SK-N-SH (cell line): ENCODE measurements at regions not wholly inside any gene's neighbourhood (a gene's known extent, or its start where the extent isn't known, plus 50 kb on each side); places are given as distances from the start of the nearest gene placed in this dataset.

Experiments used
- CTCF ChIA-PET: fragments of 300-600, 350-600 bp; formaldehyde crosslinking; extraction: SDS; loops from one replicate; lab custom pipeline; 2021; lab: Yijun Ruan, JAX
- POLR2A ChIA-PET: fragments of 350-600 bp; sonication (Branson Sonifier 250); formaldehyde crosslinking; extraction: SDS; loops from one replicate; lab custom pipeline; 2020; ENCODE audit warnings: antibody characterized with exemption, inconsistent platforms; lab: Yijun Ruan, JAX
- DNase-seq: peaks from one replicate; pipeline ENCODE4 v3.0.0; 2012
- H2AFZ ChIP-seq: fragments of 200-600 bp; sonication (generic); 2 replicates; pipeline ENCODE4 v1.8.1; 2016; ENCODE audit warnings: antibody characterized with exemption, mild to moderate bottlenecking, low read depth
- H3F3A ChIP-seq: fragments of 200-600 bp; sonication (generic); replicated peaks from 2 replicates; pipeline ENCODE3; 2016; ENCODE audit warnings: antibody characterized with exemption, mild to moderate bottlenecking; ENCODE audit not compliant: insufficient read depth
- H3K27ac ChIP-seq, 2 experiments: fragments of 200-500 bp in 1 of 2; fragments of 200-600 bp in 1 of 2; sonication (Bioruptor generic) in 1 of 2; sonication (generic), shearing (Covaris generic) in 1 of 2; 2 replicates each; pipeline versions ENCODE4 v1.5.1 to v1.6.1; 2014 to 2016; ENCODE audit warnings: low read depth in 2 of 2, inconsistent platforms in 1 of 2, low read length in 1 of 2, mild to moderate bottlenecking in 1 of 2, mixed read lengths in 1 of 2
- H3K27me3 ChIP-seq: fragments of 200-600 bp; sonication (generic), shearing (Covaris generic); 2 replicates; pipeline ENCODE4 v1.6.1; 2016; ENCODE audit warnings: mixed run types; ENCODE audit not compliant: insufficient read depth
- H3K36me3 ChIP-seq, 2 experiments: fragments of 200-500 bp in 1 of 2; fragments of 200-600 bp in 1 of 2; sonication (Bioruptor generic) in 1 of 2; sonication (generic) in 1 of 2; replicated peaks in 1 of 2; 2 replicates each; pipeline versions ENCODE3 to v1.5.1; 2014 to 2016; ENCODE audit warnings: low read length in 1 of 2, mild to moderate bottlenecking in 1 of 2; ENCODE audit not compliant: insufficient read depth in 2 of 2, control insufficient read depth in 1 of 2
- H3K4me1 ChIP-seq, 2 experiments: fragments of 200-500 bp in 1 of 2; fragments of 200-600 bp in 1 of 2; sonication (Bioruptor generic) in 1 of 2; sonication (generic), shearing (Covaris generic) in 1 of 2; 2 replicates each; pipeline versions ENCODE4 v1.5.1 to v1.6.1; 2014 to 2016; ENCODE audit warnings: low read depth in 1 of 2, low read length in 1 of 2, mixed run types in 1 of 2; ENCODE audit not compliant: insufficient read depth in 2 of 2, control insufficient read depth in 1 of 2
- H3K4me2 ChIP-seq: fragments of 200-600 bp; sonication (generic), shearing (Covaris generic); 2 replicates; pipeline ENCODE4 v1.6.1; 2017; ENCODE audit warnings: mixed run types
- H3K4me3 ChIP-seq, 2 experiments: fragments of 200-500 bp in 1 of 2; fragments of 200-600 bp in 1 of 2; sonication (Bioruptor generic) in 1 of 2; sonication (generic), shearing (Covaris generic) in 1 of 2; 2 replicates each; pipeline versions ENCODE4 v1.5.1 to v1.8.1; 2014 to 2016; ENCODE audit warnings: low read depth in 2 of 2, inconsistent platforms in 1 of 2, low read length in 1 of 2, mild to moderate bottlenecking in 1 of 2, mixed read lengths in 1 of 2, moderate library complexity in 1 of 2
- H3K79me2 ChIP-seq: fragments of 200-600 bp; sonication (generic); 2 replicates; pipeline ENCODE4 v1.8.1; 2017; ENCODE audit warnings: mild to moderate bottlenecking; ENCODE audit not compliant: insufficient read depth
- H3K9ac ChIP-seq: fragments of 200-600 bp; sonication (generic); 2 replicates; pipeline ENCODE4 v1.6.1; 2017; ENCODE audit warnings: mixed run types
- H3K9me2 ChIP-seq: fragments of 200-600 bp; sonication (generic); 2 replicates; pipeline ENCODE4 v1.6.1; 2017; ENCODE audit warnings: mixed run types
- H3K9me3 ChIP-seq: fragments of 200-600 bp; sonication (generic); 2 replicates; pipeline ENCODE4 v1.6.1; 2017; ENCODE audit warnings: mixed run types, mild to moderate bottlenecking, moderate library complexity
- H4K20me1 ChIP-seq: fragments of 200-600 bp; sonication (generic); 2 replicates; pipeline ENCODE4 v1.6.1; 2017; ENCODE audit warnings: mild to moderate bottlenecking, mixed run types; ENCODE audit not compliant: insufficient read depth
- ELF1 ChIP-seq: IDR thresholded peaks from 2 replicates; pipeline ENCODE4 v1.4.0; 2012
- FOXJ3 ChIP-seq: sonication (generic); formaldehyde crosslinking; IDR thresholded peaks from 2 replicates; pipeline ENCODE4 v1.5.1; 2020; ENCODE audit warnings: mild to moderate bottlenecking, missing genetic modification reagents
- MXI1 ChIP-seq: IDR thresholded peaks from 2 replicates; pipeline ENCODE4 v1.6.1; 2012; ENCODE audit warnings: mild to moderate bottlenecking, low read depth, low read length, improper control_type of control experiment
- NFIC ChIP-seq: IDR thresholded peaks from 2 replicates; pipeline ENCODE4 v1.4.0; 2012; ENCODE audit warnings: borderline replicate concordance
- NRF1 ChIP-seq: IDR thresholded peaks from 2 replicates; pipeline ENCODE4 v1.6.1; 2012; ENCODE audit warnings: low read depth, mild to moderate bottlenecking, low read length
- RXRA ChIP-seq: IDR thresholded peaks from 2 replicates; pipeline ENCODE4 v1.4.0; 2012; ENCODE audit warnings: low read depth, mild to moderate bottlenecking, borderline replicate concordance
- SIN3A ChIP-seq: IDR thresholded peaks from 2 replicates; pipeline ENCODE4 v1.6.1; 2012; ENCODE audit warnings: low read depth, mild to moderate bottlenecking, low read length, moderate library complexity, borderline replicate concordance
- TCF12 ChIP-seq: IDR thresholded peaks from 2 replicates; pipeline ENCODE4 v1.4.0; 2012
- WGBS: methylation state at CpG from one replicate; pipeline ENCODE4 v1.1.6; 2017; ENCODE audit warnings: low lambda C conversion rate; 5-methylcytosine and 5-hydroxymethylcytosine counted together
- TF ChIP-seq, protein P1 (sequence below): IDR thresholded peaks from 2 replicates; pipeline ENCODE4 v1.4.0; 2012; ENCODE audit warnings: low read depth
- TF ChIP-seq, protein P2 (sequence below): IDR thresholded peaks from 2 replicates; pipeline ENCODE4 v1.4.0; 2012; ENCODE audit warnings: low read depth, borderline replicate concordance
- TF ChIP-seq, protein P3 (sequence below): IDR thresholded peaks from 2 replicates; pipeline ENCODE4 v1.4.0; 2012; ENCODE audit warnings: low read depth, borderline replicate concordance

DNA sequence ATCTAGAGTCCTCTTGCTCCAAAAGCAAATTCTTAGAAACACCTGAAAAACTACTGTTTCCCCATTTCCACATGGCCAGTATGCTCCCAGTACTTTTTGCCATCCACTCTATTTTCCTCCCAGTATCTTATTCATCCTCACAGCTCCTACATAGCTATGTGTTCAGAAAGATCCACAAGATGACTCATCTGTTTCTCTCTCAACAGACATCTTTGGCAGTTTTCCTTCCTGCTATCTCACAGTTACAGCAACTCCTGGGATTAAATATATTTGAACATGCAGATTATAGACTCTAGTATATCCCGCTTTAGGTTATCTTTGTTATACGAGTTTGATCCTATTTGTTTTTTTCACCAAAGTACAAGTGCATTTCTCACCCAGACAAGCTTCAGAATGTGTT lies 675.6 kb upstream of the POT1 start:
- no peaks in the 10 kb centered on the region for H3K36me3 ChIP-seq
- POLR2A ChIA-PET, result no interaction called here
- H3K9ac ChIP-seq, result no peak overlapping the region
- H3F3A ChIP-seq, result no peaks in the 10 kb centered on the region
- TF ChIP-seq RXRA (no peak), TCF12 (no peak)
- TF ChIP-seq, protein P1, sequence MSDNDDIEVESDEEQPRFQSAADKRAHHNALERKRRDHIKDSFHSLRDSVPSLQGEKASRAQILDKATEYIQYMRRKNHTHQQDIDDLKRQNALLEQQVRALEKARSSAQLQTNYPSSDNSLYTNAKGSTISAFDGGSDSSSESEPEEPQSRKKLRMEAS, result no peak
- 65% methylated on average over 2 of the region's 2 CpGs for WGBS
- H3K9me3 ChIP-seq, result no peaks in the 10 kb centered on the region; the same call in 1 of the 2 replicates
- no peak for DNase-seq
- H4K20me1 ChIP-seq, result no peaks in the 10 kb centered on the region
- CTCF ChIA-PET, result interaction anchor here (1.0 kb wide), 1 partner anchor 16 kb away, joined by 3 read pairs; no protein-coding TSS in a partner anchor
- H3K4me3 ChIP-seq, result no peak overlapping the region
- no peaks in the 10 kb centered on the region for H3K9me2 ChIP-seq
- no peak overlapping the region for H3K4me2 ChIP-seq
- H3K27me3 ChIP-seq, result no peaks in the 10 kb centered on the region
- no peak overlapping the region for H3K27ac ChIP-seq
- H3K4me1 ChIP-seq, result no peaks in the 10 kb centered on the region
- H2AFZ ChIP-seq, result no peak overlapping the region
- H3K79me2 ChIP-seq, result no peaks in the 10 kb centered on the region

DNA sequence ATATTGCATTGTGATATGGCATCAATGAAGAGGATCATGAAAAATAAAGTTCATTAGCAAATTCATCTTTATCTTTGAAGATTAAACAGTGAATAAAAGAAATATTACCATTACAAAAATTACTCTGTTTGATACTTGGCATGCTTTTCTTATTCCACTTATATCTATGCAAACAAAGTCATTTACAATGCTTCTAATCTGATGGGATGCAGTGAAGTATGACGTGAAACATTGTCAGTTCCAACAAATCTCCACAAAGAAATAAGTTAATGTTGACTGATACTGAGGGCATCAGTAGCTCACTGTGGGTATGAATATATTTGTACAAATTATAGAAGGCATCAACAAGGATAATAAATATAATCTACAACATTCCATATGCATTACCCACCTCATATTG lies 672.8 kb upstream of the POT1 start:
- H4K20me1 ChIP-seq, result no peaks in the 10 kb centered on the region
- CTCF ChIA-PET, result no interaction called here
- H3K4me1 ChIP-seq, result no peaks in the 10 kb centered on the region
- no peak for TF ChIP-seq FOXJ3
- no peak for TF ChIP-seq SIN3A
- TF ChIP-seq, protein P2, sequence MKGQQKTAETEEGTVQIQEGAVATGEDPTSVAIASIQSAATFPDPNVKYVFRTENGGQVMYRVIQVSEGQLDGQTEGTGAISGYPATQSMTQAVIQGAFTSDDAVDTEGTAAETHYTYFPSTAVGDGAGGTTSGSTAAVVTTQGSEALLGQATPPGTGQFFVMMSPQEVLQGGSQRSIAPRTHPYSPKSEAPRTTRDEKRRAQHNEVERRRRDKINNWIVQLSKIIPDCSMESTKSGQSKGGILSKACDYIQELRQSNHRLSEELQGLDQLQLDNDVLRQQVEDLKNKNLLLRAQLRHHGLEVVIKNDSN, result no peak
- TF ChIP-seq MXI1, result no peak
- TF ChIP-seq NRF1, result no peak
- no peak for TF ChIP-seq ELF1
- no peak for TF ChIP-seq NFIC
- TF ChIP-seq, protein P3, sequence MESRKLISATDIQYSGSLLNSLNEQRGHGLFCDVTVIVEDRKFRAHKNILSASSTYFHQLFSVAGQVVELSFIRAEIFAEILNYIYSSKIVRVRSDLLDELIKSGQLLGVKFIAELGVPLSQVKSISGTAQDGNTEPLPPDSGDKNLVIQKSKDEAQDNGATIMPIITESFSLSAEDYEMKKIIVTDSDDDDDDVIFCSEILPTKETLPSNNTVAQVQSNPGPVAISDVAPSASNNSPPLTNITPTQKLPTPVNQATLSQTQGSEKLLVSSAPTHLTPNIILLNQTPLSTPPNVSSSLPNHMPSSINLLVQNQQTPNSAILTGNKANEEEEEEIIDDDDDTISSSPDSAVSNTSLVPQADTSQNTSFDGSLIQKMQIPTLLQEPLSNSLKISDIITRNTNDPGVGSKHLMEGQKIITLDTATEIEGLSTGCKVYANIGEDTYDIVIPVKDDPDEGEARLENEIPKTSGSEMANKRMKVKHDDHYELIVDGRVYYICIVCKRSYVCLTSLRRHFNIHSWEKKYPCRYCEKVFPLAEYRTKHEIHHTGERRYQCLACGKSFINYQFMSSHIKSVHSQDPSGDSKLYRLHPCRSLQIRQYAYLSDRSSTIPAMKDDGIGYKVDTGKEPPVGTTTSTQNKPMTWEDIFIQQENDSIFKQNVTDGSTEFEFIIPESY, result no peak
- no peak for TF ChIP-seq RXRA
- no peak for DNase-seq
- H3K9me2 ChIP-seq, result no peaks in the 10 kb centered on the region
- H3K27me3 ChIP-seq, result no peaks in the 10 kb centered on the region
- H3K9me3 ChIP-seq, result no peaks in the 10 kb centered on the region; the same call in 1 of the 2 replicates
- H3K27ac ChIP-seq, result no peak overlapping the region
- H3K4me3 ChIP-seq, result no peak overlapping the region
- H3F3A ChIP-seq, result no peaks in the 10 kb centered on the region
- 67% methylated on average over 1 of the region's 1 CpG for WGBS
- no peaks in the 10 kb centered on the region for H3K36me3 ChIP-seq
- H3K79me2 ChIP-seq, result no peaks in the 10 kb centered on the region
- H2AFZ ChIP-seq, result no peak overlapping the region
- no peak overlapping the region for H3K4me2 ChIP-seq
- H3K9ac ChIP-seq, result no peak overlapping the region
- POLR2A ChIA-PET, result no interaction called here
